ENCODE measurements at regions not wholly inside any gene's neighbourhood (a gene's known extent, or its start where the extent isn't known, plus 50 kb on each side); places are given as distances from the start of the nearest gene placed in this dataset.

DNA sequence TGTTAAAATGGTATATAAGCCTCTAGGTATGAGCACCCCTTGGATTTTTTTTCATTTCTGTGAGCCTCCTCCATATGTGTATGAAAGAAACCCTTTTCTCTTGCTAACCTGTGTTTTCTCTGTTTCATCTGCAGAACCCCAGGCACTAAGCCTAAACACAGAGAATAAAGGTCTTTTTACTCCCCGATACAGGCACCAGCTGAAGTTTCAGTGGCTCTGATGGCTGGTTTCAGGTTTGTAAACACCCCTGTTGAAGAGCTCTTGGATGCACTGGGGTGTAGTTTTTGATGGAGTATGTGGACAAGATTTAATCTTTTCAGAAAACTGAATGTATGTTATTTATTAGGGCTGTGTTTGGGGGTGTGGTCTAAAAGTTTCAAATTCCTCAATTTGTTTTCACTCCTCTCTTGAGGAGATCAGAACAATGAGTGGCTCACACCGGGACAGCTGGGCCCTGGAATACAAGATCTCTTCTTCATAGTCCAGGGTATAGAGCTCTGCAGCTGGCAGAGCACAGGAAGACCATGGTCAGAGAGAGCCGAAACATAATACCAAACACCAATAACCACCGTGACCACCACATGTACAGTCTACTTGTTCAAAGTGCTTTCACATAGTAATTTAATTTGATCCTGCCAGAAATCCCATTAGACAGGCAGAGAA lies 50.2 kb upstream of the VTCN1 start:
- no peak for DNase-seq (ENCODE audit: low spot score)

Data from Ammon's horn (tissue), 1 donor.